Prostate gland (tissue), 2 donors: ENCODE measurements at regions not wholly inside any gene's neighbourhood (a gene's known extent, or its start where the extent isn't known, plus 50 kb on each side); places are given as distances from the start of the nearest gene placed in this dataset.

Experiments used
- POLR2A ChIP-seq: fragments of 450-650 bp; IDR thresholded peaks from one replicate; pipeline ENCODE4 v1.6.1; 2016; ENCODE audit warnings: antibody characterized with exemption, mild to moderate bottlenecking
- POLR2AphosphoS5 ChIP-seq: sonication (generic); formaldehyde crosslinking; IDR thresholded peaks from one replicate; pipeline ENCODE4 v1.6.1; 2017; ENCODE audit warnings: antibody characterized with exemption
- TF ChIP-seq, protein P1 (sequence below), 4 experiments: fragments of 200-600 bp in 2 of 4; fragments of 450-650 bp in 2 of 4; sonication (generic) in 2 of 4; IDR thresholded peaks; 1 replicate in 3 of 4; 2 replicates in 1 of 4; pipeline ENCODE4 v1.5.1; 2016 to 2019; ENCODE audit warnings: antibody characterized with exemption in 4 of 4, mild to moderate bottlenecking in 2 of 4, moderate library complexity in 2 of 4

GRCh38 chr7:32319012-32319382 is 171.2 kb downstream of the LSM5 start:
- TF ChIP-seq, protein P1, sequence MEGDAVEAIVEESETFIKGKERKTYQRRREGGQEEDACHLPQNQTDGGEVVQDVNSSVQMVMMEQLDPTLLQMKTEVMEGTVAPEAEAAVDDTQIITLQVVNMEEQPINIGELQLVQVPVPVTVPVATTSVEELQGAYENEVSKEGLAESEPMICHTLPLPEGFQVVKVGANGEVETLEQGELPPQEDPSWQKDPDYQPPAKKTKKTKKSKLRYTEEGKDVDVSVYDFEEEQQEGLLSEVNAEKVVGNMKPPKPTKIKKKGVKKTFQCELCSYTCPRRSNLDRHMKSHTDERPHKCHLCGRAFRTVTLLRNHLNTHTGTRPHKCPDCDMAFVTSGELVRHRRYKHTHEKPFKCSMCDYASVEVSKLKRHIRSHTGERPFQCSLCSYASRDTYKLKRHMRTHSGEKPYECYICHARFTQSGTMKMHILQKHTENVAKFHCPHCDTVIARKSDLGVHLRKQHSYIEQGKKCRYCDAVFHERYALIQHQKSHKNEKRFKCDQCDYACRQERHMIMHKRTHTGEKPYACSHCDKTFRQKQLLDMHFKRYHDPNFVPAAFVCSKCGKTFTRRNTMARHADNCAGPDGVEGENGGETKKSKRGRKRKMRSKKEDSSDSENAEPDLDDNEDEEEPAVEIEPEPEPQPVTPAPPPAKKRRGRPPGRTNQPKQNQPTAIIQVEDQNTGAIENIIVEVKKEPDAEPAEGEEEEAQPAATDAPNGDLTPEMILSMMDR (IDR thresholded peaks at IDR 0.05), result no peak
- no peak for TF ChIP-seq POLR2A
- no peak for TF ChIP-seq POLR2AphosphoS5
